GM21367 (cell line): ENCODE measurements at regions not wholly inside any gene's neighbourhood (a gene's known extent, or its start where the extent isn't known, plus 50 kb on each side); places are given as distances from the start of the nearest gene placed in this dataset.
A peak's percentile ranks its signal among the peaks of the same experiment; 100 is the strongest.

Source experiments
- ATAC-seq: cut with Tn5 transposase; IDR thresholded peaks from one replicate; pipeline ENCODE4 v1.9.1; 2021; ENCODE audit not compliant: unreplicated experiment

GRCh38 chr7:41536873-41537665, 165.8 kb downstream of the INHBA start:
- ATAC-seq: no peak

GRCh38 chr7:41536122-41536872, 166.6 kb downstream of the INHBA start:
- ATAC-seq: no peak

- no peak for ATAC-seq
Observed at GRCh38 chr7:41529831-41530230, 173.1 kb downstream of the INHBA start.

- no peak for ATAC-seq
Observed at GRCh38 chr7:41524876-41525275, 178.0 kb downstream of the INHBA start.

DNA sequence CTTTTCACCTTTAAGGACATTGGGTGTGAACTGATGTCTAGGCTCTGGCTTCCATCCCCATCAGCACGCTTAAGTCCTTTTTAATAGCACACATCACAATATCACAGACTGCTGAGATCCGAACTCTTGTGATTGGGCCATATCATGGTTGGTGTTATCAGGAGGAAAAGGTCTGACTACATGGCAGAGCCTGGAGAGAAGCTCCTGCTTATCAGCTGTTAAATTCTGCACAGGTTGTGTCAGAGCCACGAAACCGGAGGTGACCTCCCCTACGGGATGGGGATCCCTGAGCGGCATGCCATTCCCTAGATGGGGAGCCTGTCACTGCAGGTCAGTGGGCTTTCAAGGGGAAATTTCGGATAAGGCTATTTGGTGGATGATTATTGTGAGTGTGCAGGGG, 182.4 kb downstream of the INHBA start:
- no peak for ATAC-seq

DNA sequence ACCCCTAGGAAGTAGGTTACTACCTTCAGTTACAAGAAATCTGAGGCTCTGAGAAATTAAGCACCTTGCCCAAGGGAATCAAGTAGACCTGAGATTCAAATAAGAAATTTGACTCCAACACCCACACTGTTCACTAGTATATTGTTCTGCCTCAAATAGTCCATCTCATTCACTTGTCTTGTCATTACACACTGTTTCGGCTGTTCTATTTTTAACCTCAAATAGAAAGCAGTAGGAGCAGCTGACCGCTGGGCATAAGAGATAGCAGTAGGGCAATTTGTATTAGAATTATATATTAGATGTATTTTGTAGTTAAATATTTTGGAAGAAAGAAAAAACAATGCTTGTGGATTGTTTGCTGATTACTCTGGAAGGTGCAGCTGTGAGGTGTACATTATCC, 185.1 kb downstream of the INHBA start:
- no peak for ATAC-seq

- no peak for ATAC-seq
Observed at GRCh38 chr7:41508755-41509154, 194.1 kb downstream of the INHBA start.

GRCh38 chr7:41507686-41508268, 195.1 kb downstream of the INHBA start:
- ATAC-seq: no peak

- ATAC-seq: no peak
Observed at GRCh38 chr7:41504214-41504980, 198.5 kb downstream of the INHBA start.

- no peak for ATAC-seq
Observed at GRCh38 chr7:41503438-41503837, 199.5 kb downstream of the INHBA start.

DNA sequence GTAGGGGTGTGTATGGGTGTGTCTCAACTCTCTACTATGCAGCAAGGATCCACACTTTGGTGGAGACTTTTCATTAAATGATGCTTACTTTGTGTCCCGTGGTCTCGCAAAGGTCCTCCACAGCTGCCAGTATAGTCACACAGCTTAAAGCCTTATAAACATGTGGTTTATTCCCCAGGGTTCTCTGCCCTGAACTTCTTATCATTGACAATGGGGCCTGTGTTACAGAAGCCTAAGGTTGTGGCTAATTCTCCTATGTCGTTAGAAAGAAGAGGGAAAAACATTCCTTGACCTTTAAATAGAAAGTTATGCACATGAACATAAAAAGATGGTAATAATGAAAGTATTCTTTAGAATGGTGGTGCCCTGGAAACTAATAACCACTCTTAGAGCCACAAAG, 201.4 kb downstream of the INHBA start:
- no peak for ATAC-seq

DNA sequence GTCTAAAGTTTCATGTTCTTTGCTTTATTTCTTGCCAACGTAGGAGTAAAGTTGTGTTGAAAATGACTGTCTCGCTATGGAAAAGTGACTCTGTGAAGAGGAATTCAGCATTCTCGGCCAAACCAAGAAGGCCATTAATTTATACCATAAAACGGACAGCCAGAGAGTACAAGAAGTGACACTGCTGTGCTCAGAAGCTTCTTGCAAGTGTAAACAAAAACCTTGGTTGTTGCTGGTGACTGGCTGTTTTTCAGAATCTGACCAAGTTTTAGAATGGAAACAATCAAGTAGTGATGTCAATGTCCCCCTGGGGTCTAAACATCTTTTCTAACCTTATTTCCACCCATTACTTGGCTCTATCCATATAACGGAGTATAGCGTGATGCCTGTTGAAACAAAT, 201.9 kb downstream of the INHBA start:
- no peak for ATAC-seq

- ATAC-seq: no peak
Observed at GRCh38 chr7:41492603-41493002, 210.3 kb downstream of the INHBA start.

DNA sequence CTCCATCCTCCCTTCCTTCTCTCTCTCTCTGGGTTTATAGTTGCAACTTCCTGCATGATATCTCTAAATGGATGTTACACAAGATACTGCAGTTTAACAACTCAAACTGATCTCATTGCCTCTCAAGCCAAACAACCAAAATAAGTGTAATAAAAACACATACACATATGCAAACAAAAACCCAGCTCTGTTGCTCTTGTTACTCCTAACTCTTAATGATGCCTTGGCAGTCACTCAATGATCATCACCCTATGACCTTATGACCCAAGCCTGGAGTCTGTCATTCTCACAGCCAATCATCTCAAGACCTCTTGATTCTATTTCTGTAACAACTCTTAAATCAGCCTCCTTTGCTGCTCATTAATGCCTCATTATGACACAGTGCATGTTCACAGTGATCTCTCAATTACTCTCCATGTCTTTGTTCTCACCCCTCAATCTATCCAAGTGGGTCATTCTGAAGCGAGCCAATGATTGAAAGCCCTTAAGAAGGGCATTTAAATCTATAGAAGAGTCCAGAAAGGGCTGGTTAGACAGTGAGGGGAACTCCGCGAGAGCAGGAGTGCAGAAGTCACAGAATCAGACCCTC, 210.9 kb downstream of the INHBA start:
- no peak for ATAC-seq

DNA sequence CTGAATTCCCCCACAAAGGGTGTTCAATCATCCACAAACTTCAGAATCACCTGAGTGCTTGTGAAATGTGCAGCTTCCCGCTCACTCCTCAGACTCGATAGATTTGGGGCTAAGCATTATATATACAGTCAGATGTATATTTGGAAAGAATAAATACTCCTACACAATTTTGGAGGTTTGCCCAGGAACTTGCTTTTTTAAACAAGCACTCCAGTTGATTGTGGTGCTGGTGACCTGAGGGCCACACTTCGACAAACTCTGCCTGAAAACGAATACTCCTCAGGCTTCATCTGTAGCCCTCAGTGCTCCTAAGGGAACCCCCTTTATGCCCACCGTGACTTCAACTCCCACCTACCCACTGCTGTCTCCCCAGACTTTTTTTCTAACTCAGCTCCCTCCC, 211.6 kb downstream of the INHBA start:
- ATAC-seq: no peak

- ATAC-seq: no peak
Observed at GRCh38 chr7:41489885-41490284, 213.0 kb downstream of the INHBA start.

DNA sequence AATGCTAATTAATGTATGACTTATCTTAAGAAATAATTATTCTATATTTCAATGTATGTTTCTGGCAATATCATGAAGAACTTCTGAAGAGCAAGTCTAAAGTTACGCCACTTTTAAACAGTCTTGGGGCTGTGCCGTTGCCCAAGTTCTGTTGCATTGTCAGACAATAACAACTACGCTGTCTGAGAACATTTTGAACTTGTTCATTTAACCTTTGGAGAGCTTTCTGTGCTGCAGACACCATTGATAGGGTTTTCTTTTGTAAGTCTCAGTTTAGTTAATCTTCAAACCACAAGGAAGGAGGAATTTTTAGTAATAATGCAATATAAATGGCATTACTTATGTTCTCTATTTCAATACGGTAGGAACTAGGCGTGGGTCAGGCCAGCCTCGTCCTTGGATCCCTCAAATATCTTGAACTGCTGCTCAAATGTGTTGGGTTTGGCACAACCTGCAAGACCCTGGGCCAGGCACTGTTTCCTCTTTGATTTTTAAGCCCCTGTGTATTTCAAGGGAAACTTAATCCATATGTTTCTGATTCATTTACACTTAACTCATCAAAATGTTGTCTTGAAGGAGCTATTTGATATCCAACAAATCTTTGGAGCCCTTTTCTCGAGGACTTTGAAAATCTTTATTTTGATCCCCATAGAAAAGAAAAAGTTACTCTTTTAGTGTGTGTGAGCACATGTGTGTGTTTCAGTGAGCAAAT, 215.5 kb downstream of the INHBA start:
- ATAC-seq: no peak

- ATAC-seq: no peak
Observed at GRCh38 chr7:41481353-41481752, 221.5 kb downstream of the INHBA start.

DNA sequence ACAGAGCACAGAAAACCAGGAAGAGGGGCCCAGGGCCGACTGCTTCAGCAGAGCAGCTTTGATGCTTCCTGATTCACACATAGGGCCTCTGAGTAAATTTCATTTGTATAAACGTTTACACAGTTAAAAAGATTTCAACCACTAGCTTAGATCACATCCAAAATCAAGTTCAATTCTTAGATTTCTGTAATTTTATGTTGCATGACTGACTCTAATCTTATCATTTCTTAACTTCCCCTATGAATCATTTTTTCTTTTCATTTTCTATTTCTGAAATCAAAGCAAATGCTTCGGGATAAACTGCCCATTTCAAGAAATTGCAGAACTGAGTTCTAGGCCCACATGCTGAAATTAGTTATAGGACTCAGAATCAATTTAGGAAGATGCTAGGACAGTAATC, 224.7 kb downstream of the INHBA start:
- ATAC-seq: peak; percentile 45

- peak; percentile 46 for ATAC-seq
Observed at GRCh38 chr7:41476460-41476803, 226.5 kb downstream of the INHBA start.
